ENCODE measurements at regions not wholly inside any gene's neighbourhood (a gene's known extent, or its start where the extent isn't known, plus 50 kb on each side); places are given as distances from the start of the nearest gene placed in this dataset.

DNA sequence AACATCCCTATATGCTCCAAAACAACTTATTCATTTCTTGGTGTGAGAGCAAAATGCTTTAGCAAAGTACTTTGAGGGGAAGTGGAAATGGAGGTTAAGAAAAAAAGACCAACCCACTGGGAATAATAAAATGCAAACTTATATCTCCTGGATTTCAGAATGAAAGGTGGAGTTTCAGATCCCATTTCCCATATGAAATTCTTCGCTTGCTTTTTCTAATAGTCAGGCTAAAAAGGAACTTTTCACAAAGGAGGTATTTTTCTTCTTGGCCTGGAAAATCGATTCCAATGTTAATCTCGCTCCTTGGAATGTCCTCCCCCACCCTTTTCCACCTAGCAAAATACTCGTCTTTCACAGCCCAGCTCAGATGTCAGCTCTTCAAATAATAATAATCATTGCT, 360.9 kb downstream of the LPIN1 start:
- no TSS peak for BruUV-seq (replicated peaks)

GRCh38 chr2:12107939-12108338, 361.5 kb downstream of the LPIN1 start:
- H3K9me2 ChIP-seq (ENCODE audit: insufficient read depth, low read length), result no peaks in the 10 kb centered on the region
- TF ChIP-seq CTCF (conservative IDR thresholded peaks at IDR 0.05; ENCODE audit: low read length) (no peak), EZH2phosphoT487 (IDR thresholded peaks at IDR 0.05; ENCODE audit: borderline replicate concordance, low read depth, low read length) (no peak)
- H3K9me3 ChIP-seq (ENCODE audit: low read length), result no peaks in the 10 kb centered on the region
- H3K27ac ChIP-seq (ENCODE audit: low read depth, low read length, poor library complexity, severe bottlenecking), result no peak overlapping the region
- H4K20me1 ChIP-seq (ENCODE audit: insufficient read depth, low read length), result no peaks in the 10 kb centered on the region
- H2AFZ ChIP-seq (ENCODE audit: low read length), result no peak overlapping the region
- no peaks in the 10 kb centered on the region for H3K4me1 ChIP-seq (ENCODE audit: insufficient read depth, low read length, poor library complexity, severe bottlenecking)
- no TSS peak for BruUV-seq (replicated peaks)
- DNase-seq (ENCODE audit: low spot score), result no peak
- H3K4me2 ChIP-seq (ENCODE audit: low read length), result peak overlapping the region; percentile 14; the same call in 1 of the 2 replicates
- H3K36me3 ChIP-seq (ENCODE audit: insufficient read depth, low read length), result no peaks in the 10 kb centered on the region
- ChIA-PET POLR2A (interaction anchor here (1.0 to 2.7 kb wide), 3 partner anchors 9 to 36 kb away, joined by 3 to 14 read pairs (median 7); no protein-coding TSS in a partner anchor), CTCF (ENCODE audit: unreplicated experiment) (no interaction called here)
- intact Hi-C loops (cut with micrococcal nuclease; ENCODE audit: unreplicated experiment), result no loop called here
- H3K79me2 ChIP-seq (ENCODE audit: insufficient read depth, low read depth, low read length), result no peaks in the 10 kb centered on the region
- H3K4me3 ChIP-seq (ENCODE audit: low read depth, low read length, poor library complexity, severe bottlenecking), result no peak overlapping the region

More for the DNA sequence above, 360.9 kb downstream of the LPIN1 start:
- no peaks in the 10 kb centered on the region for H3K4me1 ChIP-seq (ENCODE audit: insufficient read depth, low read length, poor library complexity, severe bottlenecking)
- H3K4me3 ChIP-seq (ENCODE audit: low read depth, low read length, poor library complexity, severe bottlenecking), result no peak overlapping the region
- H2AFZ ChIP-seq (ENCODE audit: low read length), result no peak overlapping the region
- DNase-seq (ENCODE audit: low spot score), result no peak
- H3K27ac ChIP-seq (ENCODE audit: low read depth, low read length, poor library complexity, severe bottlenecking), result no peak overlapping the region
- H3K79me2 ChIP-seq (ENCODE audit: insufficient read depth, low read depth, low read length), result no peaks in the 10 kb centered on the region
- peak overlapping the region; percentile 14; the same call in 1 of the 2 replicates for H3K4me2 ChIP-seq (ENCODE audit: low read length)
- no peaks in the 10 kb centered on the region for H3K36me3 ChIP-seq (ENCODE audit: insufficient read depth, low read length)
- CTCF ChIA-PET (ENCODE audit: unreplicated experiment), result no interaction called here
- H3K9me2 ChIP-seq (ENCODE audit: insufficient read depth, low read length), result no peaks in the 10 kb centered on the region
- H3K9me3 ChIP-seq (ENCODE audit: low read length), result no peaks in the 10 kb centered on the region
- TF ChIP-seq EZH2phosphoT487 (IDR thresholded peaks at IDR 0.05; ENCODE audit: borderline replicate concordance, low read depth, low read length) (no peak), CTCF (conservative IDR thresholded peaks at IDR 0.05; ENCODE audit: low read length) (no peak)
- no peaks in the 10 kb centered on the region for H4K20me1 ChIP-seq (ENCODE audit: insufficient read depth, low read length)
- intact Hi-C loops (cut with micrococcal nuclease; ENCODE audit: unreplicated experiment), result no loop called here
- POLR2A ChIA-PET, result interaction anchor here (0.7 to 2.7 kb wide), 4 partner anchors 10 to 35 kb away, joined by 3 to 14 read pairs (median 5); no protein-coding TSS in a partner anchor

DNA sequence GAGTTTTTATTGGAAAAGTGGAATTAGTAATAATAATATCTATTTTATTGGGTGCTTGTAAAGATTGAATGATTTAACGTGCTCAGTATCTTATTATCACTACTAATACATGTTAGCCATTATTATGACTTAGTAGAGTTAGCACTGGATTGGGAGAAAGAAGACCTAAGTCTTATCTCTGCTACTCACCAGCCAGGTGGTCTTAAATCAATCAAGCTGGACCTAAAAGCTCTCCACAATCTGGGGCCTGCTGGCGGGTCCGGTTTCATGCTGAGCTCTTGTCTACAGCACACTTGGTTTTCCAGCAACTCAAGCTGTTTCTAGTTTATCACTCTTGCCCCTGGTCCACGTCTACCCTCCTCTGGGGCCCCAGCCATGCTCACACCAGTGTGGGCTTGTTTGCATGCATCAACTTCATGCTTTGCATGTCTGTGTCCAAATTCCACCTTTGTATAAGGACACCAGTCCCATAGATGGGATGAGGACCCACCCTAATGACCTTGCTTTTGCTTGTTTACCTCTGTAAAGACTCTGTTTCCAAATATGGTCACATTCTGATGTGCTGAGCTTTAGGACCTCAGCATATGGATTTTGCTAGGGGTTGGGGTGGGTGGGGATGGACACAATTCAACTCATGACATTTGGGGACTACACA, 363.1 kb downstream of the LPIN1 start:
- Histone ChIP-seq H3K4me3 (ENCODE audit: low read depth, low read length, poor library complexity, severe bottlenecking) (no peak overlapping the region), H3K9me3 (ENCODE audit: low read length) (no peaks in the 10 kb centered on the region), H3K36me3 (ENCODE audit: insufficient read depth, low read length) (no peaks in the 10 kb centered on the region), H3K9me2 (ENCODE audit: insufficient read depth, low read length) (no peaks in the 10 kb centered on the region), H3K4me1 (ENCODE audit: insufficient read depth, low read length, poor library complexity, severe bottlenecking) (no peaks in the 10 kb centered on the region), H2AFZ (ENCODE audit: low read length) (no peak overlapping the region), H3K4me2 (ENCODE audit: low read length) (peak overlapping the region; percentile 26; the same call in 1 of the 2 replicates), H3K27ac (ENCODE audit: low read depth, low read length, poor library complexity, severe bottlenecking) (no peak overlapping the region), H4K20me1 (ENCODE audit: insufficient read depth, low read length) (no peaks in the 10 kb centered on the region), H3K79me2 (ENCODE audit: insufficient read depth, low read depth, low read length) (no peaks in the 10 kb centered on the region)
- TF ChIP-seq EZH2phosphoT487 (IDR thresholded peaks at IDR 0.05; ENCODE audit: borderline replicate concordance, low read depth, low read length) (no peak), CTCF (conservative IDR thresholded peaks at IDR 0.05; ENCODE audit: low read length) (no peak)
- no TSS peak for BruUV-seq (replicated peaks)
- CTCF ChIA-PET (ENCODE audit: unreplicated experiment), result no interaction called here
- intact Hi-C loops (cut with micrococcal nuclease; ENCODE audit: unreplicated experiment), result no loop called here
- no peak for DNase-seq (ENCODE audit: low spot score)
- POLR2A ChIA-PET, result interaction anchor here (0.7 to 1.1 kb wide), 3 partner anchors 9 to 17 kb away, joined by 3 to 4 read pairs (median 3); no protein-coding TSS in a partner anchor
